GM12878 (cell line): ENCODE measurements at regions not wholly inside any gene's neighbourhood (a gene's known extent, or its start where the extent isn't known, plus 50 kb on each side); places are given as distances from the start of the nearest gene placed in this dataset.

Experiments
- ATAC-seq: fragments of 200-7000 bp; cut with Tn5 transposase; 3 replicates; pipeline ENCODE4 v1.9.1; 2020; ENCODE audit warnings: mild to moderate bottlenecking, moderate library complexity
- BruUV-seq: library from RNA; stranded (reverse); fragments of 400-500 nt; replicated peaks from 2 replicates; lab custom pipeline; 2021; lab: Mats Ljungman, UMichigan
- CTCF ChIA-PET: fragments of 300-600 bp; sonication (Branson Sonifier 250); formaldehyde crosslinking; extraction: SDS; loops from one replicate; lab custom pipeline; 2021; ENCODE audit warnings: inconsistent platforms; lab: Yijun Ruan, JAX
- POLR2A ChIA-PET: fragments of 350-600 bp; formaldehyde crosslinking; extraction: SDS; loops from one replicate; lab custom pipeline; 2021; ENCODE audit warnings: inconsistent platforms; lab: Charles Lee
- RAD21 ChIA-PET: fragments of 300-600 bp; sonication (Branson Sonifier 250); formaldehyde crosslinking; loops from one replicate; lab custom pipeline; 2023; ENCODE audit warnings: antibody characterized with exemption; ENCODE audit not compliant: unreplicated experiment; lab: Charles Lee
- SMC1A ChIA-PET: fragments of 300-600 bp; sonication (Branson Sonifier 250); formaldehyde crosslinking; loops from one replicate; lab custom pipeline; 2023; ENCODE audit not compliant: unreplicated experiment, uncharacterized antibody; lab: Charles Lee
- DNase-seq: peaks from one replicate; pipeline ENCODE4 v3.0.0-alpha.2; 2011; ENCODE audit warnings: low read depth, low spot score
- FAIRE-seq: peaks from 3 replicates; lab custom pipeline; 2011; peaks lifted over from hg19 to GRCh38; lab: Jason Lieb, UNC
- H2AFZ ChIP-seq: 2 replicates; pipeline ENCODE4 v1.6.0; 2011; ENCODE audit warnings: low read depth, low read length, control low read depth; ENCODE audit not compliant: control insufficient read depth
- H3K27ac ChIP-seq: 2 replicates; pipeline ENCODE4 v1.5.1; 2011; ENCODE audit warnings: control low read depth; ENCODE audit not compliant: control insufficient read depth, insufficient read depth
- H3K27me3 ChIP-seq, 2 experiments: replicated peaks in 1 of 2; 2 replicates each; pipeline versions ENCODE4 v1.6.0 to v1.6.1; 2011; ENCODE audit warnings: low read length in 1 of 2; ENCODE audit not compliant: control insufficient read depth in 2 of 2, insufficient read depth in 2 of 2
- H3K36me3 ChIP-seq, 2 experiments: 2 replicates each; pipeline ENCODE4 v1.5.1; 2011; ENCODE audit warnings: low read length in 1 of 2; ENCODE audit not compliant: control insufficient read depth in 2 of 2, insufficient read depth in 2 of 2
- H3K4me1 ChIP-seq: 2 replicates; pipeline ENCODE4 v1.6.1; 2011; ENCODE audit warnings: mild to moderate bottlenecking, low read length, moderate library complexity, mixed read lengths; ENCODE audit not compliant: control insufficient read depth, insufficient read depth
- H3K4me2 ChIP-seq: 2 replicates; pipeline ENCODE4 v1.6.0; 2011; ENCODE audit warnings: control low read depth; ENCODE audit not compliant: control insufficient read depth, insufficient read depth
- H3K4me3 ChIP-seq: fragments of 200-600 bp; sonication (generic); 2 replicates; pipeline ENCODE4 v1.5.1; 2016
- H3K79me2 ChIP-seq: 2 replicates; pipeline ENCODE4 v1.6.0; 2011; ENCODE audit warnings: low read length; ENCODE audit not compliant: control insufficient read depth, insufficient read depth
- H3K9ac ChIP-seq: 2 replicates; pipeline ENCODE4 v1.8.0; 2011; ENCODE audit warnings: low read length, control low read depth, mixed read lengths; ENCODE audit not compliant: control insufficient read depth, insufficient read depth
- H3K9me3 ChIP-seq: replicated peaks from 3 replicates; pipeline ENCODE4 v1.5.1; 2011; ENCODE audit warnings: mild to moderate bottlenecking, low read length; ENCODE audit not compliant: control insufficient read depth, insufficient read depth
- H4K20me1 ChIP-seq: 2 replicates; pipeline ENCODE4 v1.6.0; 2011; ENCODE audit not compliant: control insufficient read depth, insufficient read depth
- ATF7 ChIP-seq: fragments of 450-650 bp; IDR thresholded peaks from 2 replicates; pipeline ENCODE4 v1.6.1; 2016; ENCODE audit warnings: low read depth, mild to moderate bottlenecking
- CREM ChIP-seq: IDR thresholded peaks from 2 replicates; pipeline ENCODE4 v1.6.1; 2014; ENCODE audit warnings: antibody characterized with exemption, low read depth
- E2F8 ChIP-seq: fragments of 450-650 bp; IDR thresholded peaks from 2 replicates; pipeline ENCODE4 v1.6.1; 2018; ENCODE audit warnings: mild to moderate bottlenecking, low read depth, moderate library complexity; ENCODE audit not compliant: partially characterized antibody
- IRF3 ChIP-seq: fragments of 450-650 bp; IDR thresholded peaks from 2 replicates; pipeline ENCODE4 v1.6.1; 2014; ENCODE audit warnings: mild to moderate bottlenecking
- KAT2A ChIP-seq: conservative IDR thresholded peaks from 2 replicates; pipeline ENCODE4 v1.6.1; 2011; ENCODE audit warnings: low read depth, low read length; ENCODE audit not compliant: control insufficient read depth
- LARP7 ChIP-seq: fragments of 450-650 bp; IDR thresholded peaks from 2 replicates; pipeline ENCODE4 v1.6.1; 2017; ENCODE audit warnings: mild to moderate bottlenecking
- MLLT1 ChIP-seq: fragments of 450-650 bp; IDR thresholded peaks from 2 replicates; pipeline ENCODE4 v1.6.1; 2016; ENCODE audit warnings: mild to moderate bottlenecking
- MTA2 ChIP-seq: fragments of 450-650 bp; IDR thresholded peaks from 2 replicates; pipeline ENCODE4 v1.6.1; 2016; ENCODE audit warnings: low read depth, mild to moderate bottlenecking, moderate library complexity
- MYC ChIP-seq: IDR thresholded peaks from 2 replicates; pipeline ENCODE4 v1.6.1; 2011; ENCODE audit warnings: mild to moderate bottlenecking, low read length, moderate library complexity, inconsistent platforms; ENCODE audit not compliant: insufficient read depth, insufficient replicate concordance, insufficient read length, severe bottlenecking
- NFIC ChIP-seq: IDR thresholded peaks from 2 replicates; pipeline ENCODE4 v1.6.1; 2012; ENCODE audit warnings: low read depth, mild to moderate bottlenecking, inconsistent platforms, low read length, moderate library complexity
- NR2C1 ChIP-seq: fragments of 450-650 bp; IDR thresholded peaks from 2 replicates; pipeline ENCODE4 v1.6.1; 2017; ENCODE audit warnings: antibody characterized with exemption, mild to moderate bottlenecking, moderate library complexity
- PKNOX1 ChIP-seq: fragments of 450-650 bp; IDR thresholded peaks from 2 replicates; pipeline ENCODE4 v1.6.1; 2016; ENCODE audit warnings: mild to moderate bottlenecking
- SP1 ChIP-seq: IDR thresholded peaks from one replicate; pipeline ENCODE4 v1.6.1; 2011; ENCODE audit warnings: low read depth, low read length
- WRNIP1 ChIP-seq: IDR thresholded peaks from 2 replicates; pipeline ENCODE4 v1.6.1; 2011; ENCODE audit warnings: low read depth, low read length, improper control_type of control experiment, borderline replicate concordance
- ZZZ3 ChIP-seq: IDR thresholded peaks from 2 replicates; pipeline ENCODE4 v1.6.1; 2011; ENCODE audit warnings: low read depth; ENCODE audit not compliant: control insufficient read depth, insufficient read length
- WGBS: methylation state at CpG from one replicate; pipeline ENCODE4 v1.1.6; 2016; ENCODE audit warnings: low lambda C conversion rate; ENCODE audit not compliant: insufficient replicate concordance, insufficient coverage; ENCODE audit errors: missing lambda C conversion rate; 5-methylcytosine and 5-hydroxymethylcytosine counted together
- in situ Hi-C: fragments of 300-500 bp; cut with MboI; formaldehyde crosslinking; loops from 9 replicates; pipeline ENCODE4 v1.14.3; 2018; ENCODE audit warnings: mixed read lengths
- intact Hi-C: fragments of 100-400 bp; cut with micrococcal nuclease; formaldehyde crosslinking; loops from one replicate; pipeline ENCODE4 v1.14.2; 2022; ENCODE audit not compliant: unreplicated experiment

- no peak for TF ChIP-seq ATF7
- TF ChIP-seq PKNOX1: no peak
- no peak for TF ChIP-seq MYC
- no peak for TF ChIP-seq NFIC
- no peak for TF ChIP-seq NR2C1
- TF ChIP-seq SP1: no peak
These were observed 192.4 kb upstream of the AR start (continued) for GRCh38 chrX:67351411-67351810.

- ChIA-PET POLR2A (no interaction called here), CTCF (no interaction called here)
These were observed 190.0 kb upstream of the AR start for GRCh38 chrX:67353651-67354370.

More at GRCh38 chrX:67353651-67354370, 190.0 kb upstream of the AR start:
- intact Hi-C loops (no loop called here), in situ Hi-C loops (no loop called here)
- TF ChIP-seq MTA2: no peak
- TF ChIP-seq IRF3: no peak
- TF ChIP-seq ZZZ3: no peak
- no peak for TF ChIP-seq CREM
- no peak for TF ChIP-seq E2F8
- TF ChIP-seq MLLT1: no peak
- no peak for TF ChIP-seq WRNIP1
- TF ChIP-seq LARP7: no peak
- no peak for TF ChIP-seq KAT2A
- H3K4me3 ChIP-seq: no peak overlapping the region
- H3K9ac ChIP-seq: no peak overlapping the region
- DNase-seq (no peak), FAIRE-seq (no peak), ATAC-seq (no peak)
- H2AFZ ChIP-seq: no peak overlapping the region
- H3K36me3 ChIP-seq: no peaks in the 10 kb centered on the region
- H3K79me2 ChIP-seq: no peaks in the 10 kb centered on the region
- no peaks in the 10 kb centered on the region; the same call in 2 of the 3 replicates for H3K9me3 ChIP-seq
- no peak overlapping the region for H3K27ac ChIP-seq
- SMC1A ChIA-PET: no interaction called here
- H3K4me2 ChIP-seq: no peak overlapping the region
- no TSS peak for BruUV-seq
- H3K27me3 ChIP-seq: no peaks in the 10 kb centered on the region
- 40% methylated on average over 2 of the region's 2 CpGs for WGBS
- RAD21 ChIA-PET: no interaction called here
- H4K20me1 ChIP-seq: no peaks in the 10 kb centered on the region
- H3K4me1 ChIP-seq: no peaks in the 10 kb centered on the region
